Loucy (cell line): ENCODE measurements at regions not wholly inside any gene's neighbourhood (a gene's known extent, or its start where the extent isn't known, plus 50 kb on each side); places are given as distances from the start of the nearest gene placed in this dataset.
"Not testable (repeated sequence)": the region's sequence is repeated elsewhere in the genome, so short reads cannot be mapped to it uniquely, and the experiment has no call there.

Experiments used
- H2AFZ ChIP-seq: fragments of 200-600 bp; sonication (generic); 2 replicates; pipeline ENCODE4 v1.6.0; 2016; ENCODE audit warnings: antibody characterized with exemption, mild to moderate bottlenecking, low read length, moderate library complexity
- H3F3A ChIP-seq: fragments of 200-600 bp; 2 replicates; pipeline ENCODE4 v1.6.0; 2016; ENCODE audit warnings: antibody characterized with exemption, low read depth, mild to moderate bottlenecking
- H3K27me3 ChIP-seq: fragments of 200-600 bp; sonication (generic); 2 replicates; pipeline ENCODE4 v1.6.1; 2014; ENCODE audit warnings: low read length, mild to moderate bottlenecking; ENCODE audit not compliant: insufficient read depth, poor library complexity, severe bottlenecking
- H3K36me3 ChIP-seq: fragments of 200-600 bp; sonication (generic); 2 replicates; pipeline ENCODE4 v1.6.1; 2016; ENCODE audit warnings: low read length; ENCODE audit not compliant: insufficient read depth
- H3K4me1 ChIP-seq: fragments of 200-600 bp; sonication (generic); 2 replicates; pipeline ENCODE4 v1.5.1; 2014; ENCODE audit warnings: low read length, mild to moderate bottlenecking; ENCODE audit not compliant: insufficient read depth, poor library complexity, severe bottlenecking
- H3K4me2 ChIP-seq: fragments of 200-600 bp; sonication (generic); 2 replicates; pipeline ENCODE4 v1.6.0; 2014; ENCODE audit warnings: antibody characterized with exemption, low read length, low read depth, mild to moderate bottlenecking; ENCODE audit not compliant: poor library complexity, severe bottlenecking
- H3K4me3 ChIP-seq: fragments of 200-600 bp; sonication (generic); 2 replicates; pipeline ENCODE4 v1.5.1; 2014; ENCODE audit warnings: low read length, mild to moderate bottlenecking, mixed read lengths; ENCODE audit not compliant: poor library complexity, severe bottlenecking
- H3K79me2 ChIP-seq: fragments of 200-600 bp; sonication (generic); 2 replicates; pipeline ENCODE4 v1.6.1; 2014; ENCODE audit warnings: low read length; ENCODE audit not compliant: insufficient read depth
- H3K9ac ChIP-seq: fragments of 200-600 bp; sonication (generic); 2 replicates; pipeline ENCODE4 v1.6.0; 2014; ENCODE audit warnings: mild to moderate bottlenecking, low read depth, low read length, moderate library complexity; ENCODE audit not compliant: poor library complexity, severe bottlenecking
- H3K9me2 ChIP-seq: fragments of 200-600 bp; sonication (generic); replicated peaks from 2 replicates; pipeline ENCODE4 v1.6.1; 2016; ENCODE audit warnings: low read depth, low read length, mixed read lengths
- H3K9me3 ChIP-seq: fragments of 200-600 bp; sonication (generic); 2 replicates; pipeline ENCODE4 v1.6.1; 2014; ENCODE audit warnings: mild to moderate bottlenecking, antibody characterized with exemption, low read length, low read depth; ENCODE audit not compliant: insufficient read depth
- H4K20me1 ChIP-seq: fragments of 200-600 bp; sonication (generic); 2 replicates; pipeline ENCODE4 v1.6.0; 2014; ENCODE audit warnings: antibody characterized with exemption, low read length, mild to moderate bottlenecking; ENCODE audit not compliant: insufficient read depth, poor library complexity, severe bottlenecking
- CTCF ChIP-seq: fragments of 200-600 bp; sonication (generic); conservative IDR thresholded peaks from 2 replicates; pipeline ENCODE4 v1.5.1; 2014; ENCODE audit warnings: mild to moderate bottlenecking, antibody characterized with exemption, low read length
- EZH2phosphoT487 ChIP-seq: fragments of 200-600 bp; IDR thresholded peaks from 2 replicates; pipeline ENCODE4 v1.6.1; 2018; ENCODE audit warnings: antibody characterized with exemption, mild to moderate bottlenecking, moderate library complexity, borderline replicate concordance

GRCh38 chr12:80000831-80001230 lies 65.9 kb upstream of the PPP1R12A start:
- no peaks in the 10 kb centered on the region for H4K20me1 ChIP-seq
- no peaks in the 10 kb centered on the region for H3K79me2 ChIP-seq
- H3F3A ChIP-seq: no peaks in the 10 kb centered on the region
- no peak overlapping the region for H2AFZ ChIP-seq
- no peaks in the 10 kb centered on the region for H3K9me3 ChIP-seq
- no peaks in the 10 kb centered on the region for H3K36me3 ChIP-seq
- H3K27me3 ChIP-seq: no peaks in the 10 kb centered on the region
- no peaks in the 10 kb centered on the region for H3K4me1 ChIP-seq
- TF ChIP-seq CTCF (no peak), EZH2phosphoT487 (no peak)
- H3K9me2 ChIP-seq: no peaks in the 10 kb centered on the region
- no peak overlapping the region for H3K4me3 ChIP-seq
- no peak overlapping the region for H3K9ac ChIP-seq
- H3K4me2 ChIP-seq: no peak overlapping the region

GRCh38 chr12:79998554-79998953 lies 63.7 kb upstream of the PPP1R12A start:
- Histone ChIP-seq H3K9me3 (no peaks in the 10 kb centered on the region), H4K20me1 (no peaks in the 10 kb centered on the region), H3K9me2 (no peaks in the 10 kb centered on the region), H3K36me3 (no peaks in the 10 kb centered on the region), H2AFZ (no peak overlapping the region), H3K79me2 (no peaks in the 10 kb centered on the region), H3F3A (no peaks in the 10 kb centered on the region), H3K9ac (no peak overlapping the region), H3K4me2 (no peak overlapping the region), H3K27me3 (no peaks in the 10 kb centered on the region), H3K4me1 (no peaks in the 10 kb centered on the region), H3K4me3 (no peak overlapping the region)
- TF ChIP-seq CTCF (no peak), EZH2phosphoT487 (no peak)

- TF ChIP-seq CTCF: no peak
- TF ChIP-seq EZH2phosphoT487: no peak
- no peaks in the 10 kb centered on the region for H3K4me1 ChIP-seq
- no peak overlapping the region for H3K4me2 ChIP-seq
- no peak overlapping the region for H2AFZ ChIP-seq
- H4K20me1 ChIP-seq: no peaks in the 10 kb centered on the region
- H3F3A ChIP-seq: no peaks in the 10 kb centered on the region
- no peaks in the 10 kb centered on the region for H3K9me3 ChIP-seq
- no peaks in the 10 kb centered on the region for H3K9me2 ChIP-seq
- no peaks in the 10 kb centered on the region for H3K36me3 ChIP-seq
- no peak overlapping the region for H3K4me3 ChIP-seq
- H3K79me2 ChIP-seq: no peaks in the 10 kb centered on the region
- H3K27me3 ChIP-seq: no peaks in the 10 kb centered on the region
- no peak overlapping the region for H3K9ac ChIP-seq
Observed at GRCh38 chr12:79997096-79997791, 62.3 kb upstream of the PPP1R12A start.

- not testable (repeated sequence) for H3K79me2 ChIP-seq, H2AFZ ChIP-seq, H3K9me3 ChIP-seq, H3K9me2 ChIP-seq, H3K4me1 ChIP-seq, H4K20me1 ChIP-seq, H3K36me3 ChIP-seq, H3F3A ChIP-seq, H3K9ac ChIP-seq, H3K4me3 ChIP-seq, H3K4me2 ChIP-seq, H3K27me3 ChIP-seq
Observed at GRCh38 chr12:79995385-79996084, 60.6 kb upstream of the PPP1R12A start.
